ENCODE measurements at regions not wholly inside any gene's neighbourhood (a gene's known extent, or its start where the extent isn't known, plus 50 kb on each side); places are given as distances from the start of the nearest gene placed in this dataset.

DNA sequence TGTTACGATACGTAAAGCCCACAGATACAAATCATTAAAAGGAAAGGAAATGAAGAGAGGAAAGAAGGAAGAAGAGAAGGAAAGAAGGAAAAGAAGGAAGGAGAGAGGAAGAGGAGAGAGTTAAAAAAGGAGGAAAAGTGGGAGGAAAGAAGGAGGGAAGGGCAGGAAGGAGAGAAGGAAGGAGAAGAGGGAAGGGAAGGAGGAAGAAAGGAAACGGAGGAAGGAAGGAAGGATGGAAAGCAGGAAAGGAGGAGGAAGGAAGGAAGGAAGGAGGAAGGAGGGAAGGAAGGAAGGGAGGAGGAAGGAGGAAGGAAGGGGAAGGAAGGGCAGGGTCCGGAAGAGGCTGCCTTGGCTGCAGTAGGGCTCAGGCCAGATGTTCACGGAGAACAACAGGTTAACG lies 95.2 kb downstream of the ENGASE start:
- no peak for DNase-seq (ENCODE audit: low read depth)

DNA sequence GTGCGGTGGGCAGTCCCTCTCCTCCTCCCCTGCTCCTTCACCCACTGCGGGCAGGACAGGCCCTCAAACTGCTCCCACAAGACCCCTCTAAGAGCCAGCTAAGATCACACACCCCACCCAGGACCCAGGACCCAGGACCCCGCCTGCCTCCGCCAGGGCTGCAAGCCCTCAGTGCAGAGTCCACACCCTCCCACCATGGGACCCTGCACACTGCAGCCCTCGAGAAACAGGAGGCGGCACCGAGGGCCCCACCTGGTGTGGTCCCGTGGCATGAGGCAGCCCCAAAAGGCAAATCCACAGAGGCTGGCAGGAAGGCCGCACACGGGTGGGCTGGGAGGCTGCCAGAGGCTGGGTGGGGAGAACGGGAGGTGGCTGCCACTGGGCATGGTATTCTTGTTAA lies 94.7 kb downstream of the ENGASE start:
- DNase-seq (ENCODE audit: low read depth), result no peak

DNA sequence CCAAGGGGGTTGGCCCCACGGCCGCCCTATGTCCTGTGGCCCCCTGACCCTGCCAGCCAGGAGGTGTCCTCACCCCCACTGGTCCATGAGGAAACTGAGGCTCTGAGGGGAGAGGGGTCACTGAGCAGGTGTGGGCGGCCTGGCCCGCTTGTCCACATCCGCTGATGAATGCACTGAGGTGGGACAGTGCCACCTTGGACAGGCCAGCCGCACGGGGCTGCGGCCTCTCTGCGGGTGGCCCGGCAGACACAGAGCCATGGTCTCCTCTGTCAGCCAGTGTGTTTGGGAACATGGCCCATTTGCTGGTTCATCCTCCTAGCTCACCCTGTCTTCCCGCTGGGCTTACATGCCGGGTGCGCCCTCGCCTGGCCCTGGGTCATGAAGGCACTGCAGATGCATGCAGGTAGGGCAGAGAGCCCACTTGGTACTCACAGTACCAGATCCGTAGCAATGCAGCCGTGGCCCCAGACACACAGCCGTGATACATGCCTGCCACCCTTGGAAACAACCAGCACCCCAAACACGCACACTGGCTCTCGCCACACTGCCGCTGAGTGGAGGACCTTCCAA lies 93.9 kb downstream of the ENGASE start:
- DNase-seq (ENCODE audit: low read depth), result no peak

DNA sequence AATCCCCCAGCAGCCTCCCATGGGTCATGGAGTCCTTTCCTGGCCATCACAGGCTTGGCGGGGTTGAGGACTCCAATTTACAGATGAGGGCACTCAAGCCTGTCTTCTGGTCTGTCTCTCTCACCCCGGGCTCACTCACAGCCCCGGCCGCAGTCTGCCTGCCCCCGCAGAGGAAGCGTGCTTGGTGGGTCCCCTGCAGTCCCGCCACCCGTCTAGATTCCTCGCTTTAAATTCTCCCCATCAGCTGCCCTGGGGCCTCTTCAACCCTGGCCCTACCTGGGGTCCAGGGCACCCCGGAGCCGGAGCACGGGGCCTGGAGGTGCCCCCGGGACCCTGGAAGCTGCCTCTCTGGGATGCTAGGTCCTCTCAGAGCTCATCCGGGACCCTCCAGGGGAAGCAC lies 92.9 kb downstream of the ENGASE start:
- no peak for DNase-seq (ENCODE audit: low read depth)

DNA sequence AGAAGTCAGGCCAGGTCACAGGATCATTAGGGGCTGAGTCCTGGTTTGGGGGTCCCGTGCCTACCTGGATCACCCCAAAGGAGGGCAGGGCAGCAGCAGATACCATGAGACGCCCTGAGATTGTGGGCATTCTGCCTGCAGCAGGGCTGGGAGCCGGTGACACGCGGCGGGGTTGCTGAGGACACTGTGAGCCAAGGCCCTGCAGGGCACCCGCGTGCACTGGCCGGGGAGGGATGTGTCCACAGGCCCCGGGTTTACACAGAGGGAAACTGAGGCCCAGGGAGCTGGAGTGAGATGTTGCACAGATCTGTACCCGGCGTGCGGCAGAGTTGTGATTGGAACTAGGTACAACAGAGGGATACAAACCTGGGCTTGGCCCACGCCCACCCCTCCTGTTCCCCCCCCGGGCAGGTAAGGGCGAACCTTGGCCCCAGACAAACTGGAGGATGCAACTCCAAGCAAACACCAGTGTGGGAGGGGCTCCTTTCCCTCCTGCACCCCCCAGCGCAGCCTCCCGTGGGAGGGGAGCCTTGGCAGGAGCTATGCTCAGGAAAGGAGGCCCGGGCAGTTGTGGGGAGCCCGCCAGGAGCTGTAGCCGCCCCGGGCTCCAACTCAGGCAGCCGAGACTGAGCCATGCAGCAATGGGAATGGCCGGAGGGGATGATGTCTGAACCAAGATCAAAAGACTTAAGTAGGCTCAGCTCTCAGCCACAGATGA lies 91.3 kb downstream of the ENGASE start:
- no peak for DNase-seq (ENCODE audit: low read depth)

DNA sequence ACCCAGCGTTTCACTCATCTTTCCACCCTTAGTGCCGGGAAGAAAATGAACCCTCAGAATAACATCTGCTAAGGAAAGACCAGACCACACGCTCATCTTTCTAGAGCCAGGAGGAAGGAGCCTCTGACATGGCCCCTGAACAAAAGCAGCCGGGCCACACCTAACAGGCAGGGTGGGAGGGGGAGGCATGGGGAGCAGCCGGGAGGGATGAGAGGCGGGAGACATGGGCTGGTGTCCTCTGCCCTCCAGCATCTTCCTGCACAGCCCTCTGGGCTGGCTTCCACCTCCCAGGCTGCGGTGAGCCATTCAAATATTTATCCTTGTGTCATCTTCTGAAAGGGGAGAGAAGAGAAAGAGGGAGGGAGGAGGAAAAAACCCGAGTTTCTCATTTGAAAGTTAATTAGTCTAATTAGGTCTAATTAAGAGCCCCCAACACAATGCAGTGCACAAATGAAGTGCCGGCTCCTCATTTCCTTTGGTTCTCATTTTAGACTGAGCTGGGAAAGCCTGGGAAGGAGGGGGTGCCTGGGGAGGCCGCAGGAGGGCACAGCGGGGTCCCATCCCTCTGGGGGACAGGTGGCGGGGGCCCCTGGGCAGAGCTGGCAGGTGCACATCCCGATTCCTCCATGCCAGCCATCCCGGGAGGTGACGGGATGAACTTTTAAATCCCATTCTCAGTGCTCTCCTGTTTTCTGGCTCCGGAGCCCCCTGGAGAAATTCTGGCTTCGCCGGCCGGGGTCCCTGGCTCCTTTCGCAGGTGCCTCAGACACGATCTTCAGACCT lies 90.5 kb downstream of the ENGASE start:
- no peak for DNase-seq (ENCODE audit: low read depth)

DNA sequence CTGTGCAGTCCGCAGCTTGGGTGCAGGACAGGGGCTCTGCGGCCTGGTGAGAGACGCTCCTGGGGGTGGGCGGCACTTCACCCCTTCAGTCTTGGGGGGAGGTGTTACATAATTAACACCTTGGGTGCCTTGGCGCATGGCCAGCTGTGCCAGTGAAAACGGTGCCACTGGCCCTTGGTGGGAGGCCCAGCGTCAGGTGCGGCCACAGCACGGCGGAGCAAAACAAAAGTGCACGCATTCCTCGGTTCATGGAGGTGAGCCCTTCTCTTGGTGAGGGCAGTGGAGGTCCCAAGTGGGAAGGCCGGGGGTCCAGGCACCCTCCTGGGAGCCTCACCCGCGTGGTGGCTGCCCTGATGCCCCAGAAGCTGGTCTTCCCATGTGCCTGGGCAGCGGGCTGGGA lies 89.8 kb downstream of the ENGASE start:
- DNase-seq (ENCODE audit: low read depth), result no peak

DNA sequence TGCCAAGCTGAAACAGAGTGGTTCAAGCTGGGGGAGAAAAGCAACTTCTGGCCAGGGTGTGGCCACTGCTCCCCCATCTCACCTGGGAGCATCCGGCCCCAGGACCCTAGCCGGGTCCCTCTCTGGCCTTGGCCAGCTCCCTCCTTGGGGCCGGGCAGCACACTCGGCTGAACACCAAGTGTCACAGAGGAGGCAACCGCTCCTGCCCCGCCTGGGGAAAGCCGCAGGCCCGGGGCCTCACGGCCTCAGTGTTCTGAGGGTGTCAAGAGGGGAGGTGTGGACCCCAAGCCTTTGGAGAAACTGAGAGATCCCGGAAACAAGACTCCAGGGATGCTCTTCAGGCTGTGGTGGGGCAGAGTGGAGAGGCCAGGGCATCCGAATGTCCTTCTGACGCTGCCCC lies 88.4 kb downstream of the ENGASE start:
- DNase-seq (ENCODE audit: low read depth), result no peak

DNA sequence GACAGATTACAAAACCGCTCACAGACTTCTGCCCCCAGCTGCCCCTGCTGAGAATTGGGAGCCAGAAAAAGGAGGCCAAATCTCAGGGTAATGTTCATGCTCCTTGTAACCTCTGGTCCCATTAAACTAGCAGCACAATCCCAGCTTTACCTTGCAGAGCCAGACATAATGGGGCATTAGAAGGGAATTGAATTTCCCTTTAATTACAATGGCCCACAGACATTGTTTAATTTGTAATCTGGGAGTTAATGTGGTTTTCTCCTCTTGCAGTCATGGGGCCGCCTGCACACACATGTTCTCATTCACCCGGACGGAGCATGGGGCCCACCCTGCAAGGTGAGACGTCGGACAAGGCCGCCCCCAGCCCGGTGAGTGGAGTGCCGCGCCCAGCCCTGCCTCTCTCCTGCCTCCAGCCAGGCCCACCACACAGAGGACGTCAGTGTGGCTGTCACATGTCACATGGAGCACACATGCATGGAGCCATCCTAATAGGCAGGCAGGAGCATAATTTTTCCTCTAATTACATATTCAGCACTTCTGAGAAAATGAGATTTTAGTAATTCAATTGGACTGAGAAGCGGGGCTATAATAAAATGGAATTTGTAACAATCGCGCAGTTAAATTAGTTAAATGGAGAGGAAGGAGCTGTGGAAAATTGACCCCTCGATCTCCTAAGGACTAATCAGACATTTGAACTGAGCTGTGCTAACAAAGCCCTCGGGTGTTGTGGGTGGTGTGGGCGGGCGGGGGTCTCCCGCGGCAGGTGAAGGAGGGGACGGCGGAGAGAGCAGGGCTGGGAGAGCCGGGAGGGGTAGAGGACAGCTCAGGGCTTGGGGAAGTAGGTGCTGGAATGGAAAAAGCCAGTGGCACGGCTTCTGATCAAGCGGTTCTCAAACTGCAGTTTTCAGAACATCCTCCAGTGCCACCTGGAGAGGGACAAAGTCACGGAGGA lies 87.7 kb downstream of the ENGASE start:
- no peak for DNase-seq (ENCODE audit: low read depth)

DNA sequence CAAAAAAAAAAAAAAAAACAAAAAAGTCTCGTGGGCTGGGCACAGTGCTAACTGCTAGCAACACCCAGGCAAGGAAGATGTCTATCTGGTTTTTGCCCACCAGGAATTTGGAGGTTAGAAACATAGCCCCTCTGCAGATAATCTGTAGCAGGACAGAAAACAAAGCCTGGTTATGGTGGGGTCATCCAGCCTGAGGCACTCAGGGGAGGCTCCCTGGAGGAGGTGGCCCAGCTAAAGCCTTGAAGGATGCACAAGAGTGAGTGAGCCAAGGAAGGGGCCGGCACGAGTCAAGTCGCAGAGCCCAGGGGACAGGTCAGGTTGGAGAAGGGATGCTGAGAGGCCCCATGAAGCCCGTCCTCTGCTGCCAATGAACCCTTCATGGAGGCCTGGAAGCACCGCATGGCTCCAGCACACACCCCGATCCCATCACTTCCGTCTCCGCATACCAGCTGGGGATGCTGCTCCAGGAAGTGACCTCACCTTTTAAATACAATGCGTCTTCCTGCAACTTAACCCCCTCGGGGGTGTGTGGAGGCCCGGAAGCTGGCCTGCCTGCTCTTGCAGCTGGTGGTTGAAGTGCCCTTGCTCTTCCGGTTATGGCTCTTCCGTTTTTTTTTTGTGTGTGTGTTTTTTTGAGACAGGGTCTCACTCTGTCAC lies 86.5 kb downstream of the ENGASE start:
- no peak for DNase-seq (ENCODE audit: low read depth)

DNA sequence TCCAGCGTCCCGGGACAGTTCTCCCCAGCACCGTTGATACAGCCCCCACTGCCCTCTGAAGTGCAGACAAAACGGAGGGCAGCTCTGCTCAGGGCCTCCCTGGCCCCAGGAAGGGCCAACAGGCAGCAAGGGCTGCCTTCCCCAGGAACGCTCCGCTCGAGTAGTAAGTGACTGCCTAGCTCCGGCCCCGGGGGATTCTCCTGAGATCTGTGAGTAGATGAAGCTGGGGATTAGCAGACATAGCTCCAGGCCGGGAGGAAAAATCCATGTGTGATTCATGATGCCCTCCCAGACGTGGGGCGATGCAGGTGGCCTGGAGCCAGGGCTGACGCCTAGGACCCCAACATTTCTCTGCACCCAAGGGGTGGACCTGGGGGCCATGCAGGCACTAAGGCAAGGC lies 85.3 kb downstream of the ENGASE start:
- no peak for DNase-seq (ENCODE audit: low read depth)

DNA sequence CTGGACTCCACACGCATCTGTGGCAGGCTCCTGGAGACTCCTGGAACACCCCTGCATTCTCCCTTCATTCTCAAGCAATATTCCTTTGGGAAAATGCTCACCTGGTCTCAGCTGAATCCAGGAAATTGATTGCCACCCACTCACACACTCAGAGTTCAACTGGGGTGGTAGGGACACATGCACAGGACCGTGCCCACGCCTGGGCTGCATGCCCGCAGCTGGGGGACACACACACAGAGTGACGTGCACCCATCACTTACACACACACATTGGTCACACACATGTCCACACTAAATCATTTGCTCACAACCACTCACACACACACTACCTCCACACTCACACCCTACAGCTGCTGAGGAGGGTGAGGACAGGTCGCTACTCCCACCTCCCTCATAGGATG lies 84.8 kb downstream of the ENGASE start:
- DNase-seq (ENCODE audit: low read depth), result no peak

DNA sequence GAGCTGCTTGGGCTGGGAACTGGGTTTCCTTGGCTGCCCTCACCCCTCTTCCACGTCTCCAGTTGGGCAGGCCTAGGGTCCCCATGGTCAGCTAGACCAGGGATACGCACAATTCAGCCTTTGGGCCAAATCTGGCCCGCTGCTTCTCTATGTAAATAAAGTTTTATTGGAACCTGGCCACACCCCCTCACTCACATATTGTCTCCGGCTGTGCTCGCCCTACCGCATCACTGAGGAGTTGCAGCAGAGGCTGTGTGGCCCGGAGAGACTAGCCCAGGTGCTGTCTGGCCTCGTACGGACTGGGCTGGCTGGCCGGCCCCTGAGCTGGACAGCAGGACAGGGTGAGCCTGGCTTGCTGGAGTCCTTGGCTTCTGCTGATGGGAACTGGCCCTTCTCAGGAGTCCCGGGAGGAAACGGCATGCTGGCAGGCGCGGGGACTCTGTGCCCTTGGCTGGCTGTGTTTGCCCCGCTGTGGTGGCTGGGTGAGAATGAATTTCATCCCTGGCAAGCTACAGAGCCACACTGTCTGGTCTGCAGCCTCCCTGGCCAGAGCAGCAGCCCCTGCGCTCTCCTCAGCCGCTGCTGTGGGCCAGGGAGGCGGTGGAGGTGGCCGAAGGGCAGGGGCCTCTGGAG lies 82.0 kb downstream of the ENGASE start:
- no peak for DNase-seq (ENCODE audit: low read depth)

DNA sequence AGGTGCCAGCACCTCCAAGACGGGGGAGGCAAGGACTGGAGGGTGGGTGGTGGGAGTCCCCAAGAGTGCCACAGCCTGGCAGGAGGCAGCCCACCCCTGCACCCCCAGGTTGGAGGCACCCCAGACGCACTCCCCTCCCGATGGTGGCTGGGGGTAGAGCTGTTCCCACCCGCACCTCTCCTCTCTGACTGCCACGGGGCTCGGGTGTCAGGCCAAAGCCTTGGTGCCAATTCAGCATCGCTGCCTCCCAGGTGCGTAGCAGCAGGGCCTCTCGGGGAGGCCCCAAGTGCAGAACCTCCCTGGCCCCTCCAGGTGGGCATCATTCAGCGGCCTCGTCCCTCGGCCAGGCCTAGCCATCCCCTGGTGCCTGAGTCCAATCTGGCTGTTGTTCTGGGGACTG lies 81.1 kb downstream of the ENGASE start:
- DNase-seq (ENCODE audit: low read depth), result no peak

DNA sequence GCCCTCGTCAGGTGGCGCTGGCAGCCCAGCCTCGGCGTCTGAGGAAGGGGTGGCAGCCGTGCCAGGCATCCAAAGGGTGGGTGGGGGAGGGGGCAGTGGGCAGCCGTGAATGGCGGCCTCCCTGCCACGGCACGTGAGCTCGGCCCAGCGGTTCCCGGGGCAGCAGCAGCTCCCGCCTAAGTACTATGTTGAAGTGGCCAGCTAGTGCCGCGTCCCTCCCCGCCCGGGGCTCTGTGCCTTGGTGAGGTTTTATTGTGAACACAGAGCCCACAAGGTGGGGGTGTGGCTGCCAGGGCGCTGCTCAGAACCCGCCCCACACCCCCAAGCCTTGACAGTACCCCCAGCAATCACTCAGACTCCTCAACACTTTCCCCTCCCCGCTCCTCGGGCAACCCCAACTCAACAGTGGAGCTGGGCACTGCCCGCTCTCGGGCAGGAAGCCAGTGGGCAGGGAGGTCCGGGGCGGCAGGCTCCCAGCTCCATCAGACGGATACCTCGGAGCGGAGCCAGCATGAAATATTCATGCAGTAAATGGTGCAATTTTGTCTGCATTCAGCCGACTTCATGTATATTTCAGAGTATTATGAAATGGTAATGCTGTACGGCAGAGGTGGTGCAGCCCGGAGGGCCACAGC lies 80.4 kb downstream of the ENGASE start:
- no peak for DNase-seq (ENCODE audit: low read depth)

DNA sequence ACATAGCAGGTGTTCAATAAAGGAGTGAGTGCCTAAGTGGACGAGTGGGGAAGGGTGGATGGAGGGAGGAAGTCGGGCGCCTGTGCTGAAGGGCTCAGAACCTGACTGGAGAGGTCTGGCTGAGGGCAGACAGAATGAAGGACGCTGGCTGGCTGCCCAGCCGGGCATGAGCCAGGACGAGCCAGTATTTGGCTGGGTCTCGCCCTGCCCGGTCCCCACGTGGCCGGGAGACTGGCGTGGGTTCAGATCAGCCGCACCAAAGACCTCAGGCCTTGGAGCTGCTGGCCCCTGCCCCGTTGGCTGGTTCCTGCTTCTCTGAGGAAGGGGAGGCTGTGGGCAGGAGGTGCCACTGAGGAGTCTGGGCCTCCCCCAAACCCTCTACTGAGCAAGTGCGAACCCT lies 79.8 kb downstream of the ENGASE start:
- DNase-seq (ENCODE audit: low read depth), result no peak

DNA sequence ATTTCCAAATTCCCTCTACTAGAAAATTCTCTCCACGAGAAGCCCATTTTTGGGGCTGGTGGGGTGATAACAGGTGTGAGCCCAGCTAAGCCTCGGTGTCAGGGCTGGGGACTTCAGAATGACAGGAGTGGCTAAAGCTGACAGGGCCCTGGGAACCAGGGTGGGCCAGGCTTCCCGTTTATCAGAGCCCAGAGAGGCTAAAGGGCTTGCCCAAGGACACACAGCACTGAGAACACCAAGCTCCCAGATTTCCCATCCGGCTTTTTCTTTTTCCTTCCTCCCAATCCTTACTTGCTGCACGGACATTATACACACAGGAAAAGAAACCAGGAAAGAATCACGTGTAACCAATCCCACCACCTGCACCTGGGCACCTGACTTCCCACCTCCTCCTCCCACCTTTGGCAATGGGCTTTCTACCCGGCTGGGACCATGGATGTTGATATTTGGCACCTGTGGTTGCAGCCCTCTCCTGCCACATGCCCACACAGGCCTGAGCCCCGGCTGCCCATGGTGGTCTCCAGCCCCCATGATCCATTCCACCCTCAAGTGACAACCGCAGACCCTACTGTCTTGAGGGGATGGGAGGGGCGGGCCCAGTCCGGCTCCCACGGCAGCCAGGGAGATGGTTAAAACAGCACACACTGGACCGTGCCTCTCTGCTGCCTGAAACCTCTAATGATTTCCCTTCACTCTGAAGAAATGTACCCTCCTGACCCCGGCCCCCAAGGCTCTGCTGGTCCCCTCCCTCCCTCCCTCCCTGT lies 78.9 kb downstream of the ENGASE start:
- DNase-seq (ENCODE audit: low read depth), result no peak

DNA sequence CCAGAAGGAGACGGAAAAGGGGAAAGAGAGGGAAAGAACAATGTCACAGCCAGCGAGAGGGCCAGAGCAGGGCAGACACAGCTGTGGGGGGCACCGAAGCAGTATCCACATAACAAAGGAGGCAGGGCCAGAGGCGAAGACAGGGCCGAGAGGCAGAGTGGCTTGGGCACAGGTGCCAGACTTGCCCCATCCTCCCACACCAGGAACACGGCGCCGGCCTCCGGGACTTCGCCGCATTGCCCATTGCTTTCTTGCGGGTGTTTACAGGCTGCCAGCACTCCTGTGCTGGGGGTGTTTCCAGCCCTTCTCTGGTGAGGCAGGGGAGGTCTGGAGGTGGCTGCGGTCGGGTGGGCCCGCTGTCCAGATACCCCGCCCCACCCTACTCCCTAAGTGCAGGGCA lies 78.0 kb downstream of the ENGASE start:
- DNase-seq (ENCODE audit: low read depth), result no peak

DNA sequence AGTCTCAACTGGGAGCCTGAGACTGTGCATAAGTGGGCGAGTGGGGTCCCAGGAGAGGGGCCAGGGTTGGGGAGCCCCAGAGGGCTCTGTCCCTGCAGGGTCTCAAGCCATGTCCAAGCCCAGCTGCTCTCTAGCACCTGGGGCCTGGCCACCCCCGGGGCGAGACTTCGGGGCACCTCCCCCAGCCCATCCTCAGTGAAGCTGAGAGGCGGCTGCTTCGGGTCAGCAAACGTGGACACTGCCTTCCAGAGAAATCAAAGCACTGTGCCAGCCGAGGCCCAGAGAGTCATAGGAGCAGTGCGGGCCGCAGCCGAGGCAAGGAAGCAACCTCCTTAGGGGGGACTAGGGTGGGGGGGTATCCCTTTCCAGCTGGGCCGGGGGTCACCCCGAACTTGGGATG lies 77.5 kb downstream of the ENGASE start:
- DNase-seq (ENCODE audit: low read depth), result no peak

DNA sequence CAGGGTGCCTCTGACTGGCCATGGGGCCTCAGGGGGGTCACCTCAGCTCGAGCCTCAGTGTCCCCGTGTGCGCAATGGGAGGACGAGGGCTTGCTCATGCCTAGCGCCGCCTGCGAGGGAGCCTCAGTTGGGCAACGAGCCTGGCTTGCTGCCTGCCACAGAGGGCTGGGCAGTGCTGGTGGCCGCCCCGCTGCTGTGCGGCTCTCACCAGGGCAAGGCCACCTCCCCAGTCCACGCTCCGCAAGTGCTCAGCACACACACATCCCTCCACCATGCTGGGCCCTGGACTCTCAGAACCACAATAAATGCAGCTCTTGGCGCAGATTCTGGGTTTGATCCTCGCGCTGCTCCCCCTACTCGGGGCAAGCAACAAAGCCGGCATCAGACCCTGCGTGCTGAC lies 76.2 kb downstream of the ENGASE start:
- no peak for DNase-seq (ENCODE audit: low read depth)
